Transverse colon (tissue), 4 donors: ENCODE measurements at regions not wholly inside any gene's neighbourhood (a gene's known extent, or its start where the extent isn't known, plus 50 kb on each side); places are given as distances from the start of the nearest gene placed in this dataset.
A peak's percentile ranks its signal among the peaks of the same experiment; 100 is the strongest.

Experiments used
- DNase-seq: peaks from one replicate; pipeline ENCODE4 v3.0.0-alpha.2; 2019
- H3K27ac ChIP-seq, 4 donors: fragments of 200-600 bp; sonication (generic); 2 replicates each; pipeline ENCODE4 v1.5.1; 2016 to 2018; ENCODE audit warnings: inconsistent platforms in 4 of 4
- H3K27me3 ChIP-seq: fragments of 200-600 bp; sonication (generic); 2 replicates; pipeline ENCODE4 v1.5.1; 2017; ENCODE audit warnings: inconsistent platforms
- H3K36me3 ChIP-seq, 4 donors: fragments of 200-600 bp; sonication (generic); 2 replicates each; pipeline ENCODE4 v1.5.1; 2017 to 2019; ENCODE audit warnings: inconsistent platforms in 4 of 4
- H3K4me1 ChIP-seq, 4 donors: fragments of 200-600 bp; sonication (generic); 2 replicates each; pipeline ENCODE4 v1.5.1; 2017 to 2020; ENCODE audit warnings: inconsistent platforms in 4 of 4
- H3K4me3 ChIP-seq, 4 donors: fragments of 200-600 bp; sonication (generic); 1 replicate in 1 of 4; 2 replicates in 3 of 4; pipeline versions ENCODE4 v1.5.1 to v1.6.1; 2017 to 2019; ENCODE audit warnings: inconsistent platforms in 4 of 4
- H3K9me3 ChIP-seq, 2 donors: fragments of 200-600 bp; sonication (generic); 2 replicates each; pipeline ENCODE4 v1.5.1; 2017 to 2019; ENCODE audit warnings: inconsistent platforms in 2 of 2
- CTCF ChIP-seq, 5 experiments: fragments of 200-600 bp in 3 of 5; fragments of 450-650 bp in 2 of 5; sonication (generic) in 3 of 5; IDR thresholded peaks; 1 replicate in 2 of 5; 2 replicates in 3 of 5; pipeline ENCODE4 v1.5.1; 2016 to 2017; ENCODE audit warnings: antibody characterized with exemption in 5 of 5, inconsistent platforms in 3 of 5, mild to moderate bottlenecking in 2 of 5, moderate library complexity in 1 of 5
- EP300 ChIP-seq: sonication (generic); formaldehyde crosslinking; IDR thresholded peaks from one replicate; pipeline ENCODE4 v1.6.1; 2017; ENCODE audit warnings: antibody characterized with exemption, low read depth
- POLR2A ChIP-seq: fragments of 450-650 bp; IDR thresholded peaks from one replicate; pipeline ENCODE4 v1.6.1; 2016; ENCODE audit warnings: antibody characterized with exemption, mild to moderate bottlenecking, moderate library complexity
- POLR2AphosphoS5 ChIP-seq, 3 donors: sonication (generic); formaldehyde crosslinking; IDR thresholded peaks; one replicate each; pipeline ENCODE4 v1.6.1; 2016; ENCODE audit warnings: antibody characterized with exemption in 3 of 3
- WGBS, 2 donors: methylation state at CpG; one replicate each; pipeline ENCODE4 v1.1.5; 2018; ENCODE audit warnings: low coverage in 1 of 2; 5-methylcytosine and 5-hydroxymethylcytosine counted together
- in situ Hi-C, 4 donors: fragments of 200-750 bp; cut with MboI; loops; one replicate each; pipeline versions ENCODE4 v1.15.0 to v1.15.1; 2017; ENCODE audit warnings: low sequenced_read_pairs in 3 of 4, low pct_ligation_motif_present in 1 of 4, low pct_unique_long_range_greater_than_20kb in 1 of 4
- intact Hi-C: fragments of 100-400 bp; cut with DNase I; formaldehyde crosslinking; loops from one replicate; pipeline ENCODE4 v1.15.1; 2023; ENCODE audit warnings: low total_unique reads

GRCh38 chr9:86503314-86503713 lies 149.1 kb upstream of the TUT7 start:
- in situ Hi-C loops: no loop called here
- 38 to 43% methylated on average over 1 of the region's 1 CpG for WGBS, 2 donors
- no peak for TF ChIP-seq POLR2AphosphoS5 (IDR thresholded peaks at IDR 0.05)
- no peak for TF ChIP-seq EP300
- TF ChIP-seq POLR2A: no peak
- no peak for TF ChIP-seq CTCF (IDR thresholded peaks at IDR 0.05)
- DNase-seq: no peak
- Histone ChIP-seq H3K27me3 (no peaks in the 10 kb centered on the region), H3K4me3 (no peak overlapping the region), H3K36me3 (no peaks in the 10 kb centered on the region), H3K27ac (no peak overlapping the region), H3K9me3 (no peaks in the 10 kb centered on the region), H3K4me1 (peaks cover 0 to 4% (median 0%) of the 10 kb centered on the region in 4 donors)
- intact Hi-C loops: no loop called here

GRCh38 chr9:86500667-86501435 lies 146.6 kb upstream of the TUT7 start:
- in situ Hi-C loops (no loop called here), intact Hi-C loops (no loop called here)
- H3K4me1 ChIP-seq: peaks cover 0 to 4% (median 0%) of the 10 kb centered on the region in 4 donors
- H3K27ac ChIP-seq: peak overlapping the region in 2 of 4 donors; percentile 9 to 16
- H3K27me3 ChIP-seq: no peaks in the 10 kb centered on the region
- no peaks in the 10 kb centered on the region for H3K36me3 ChIP-seq
- TF ChIP-seq POLR2AphosphoS5 (IDR thresholded peaks at IDR 0.05) (no peak), EP300 (no peak), POLR2A (no peak), CTCF (IDR thresholded peaks at IDR 0.05) (no peak)
- 71 to 76% methylated on average over 7 to 9 of the region's 9 CpGs for WGBS, 2 donors
- H3K9me3 ChIP-seq: no peaks in the 10 kb centered on the region
- no peak overlapping the region for H3K4me3 ChIP-seq
- no peak for DNase-seq

GRCh38 chr9:86500031-86500430 lies 145.8 kb upstream of the TUT7 start:
- no peak for TF ChIP-seq POLR2AphosphoS5 (IDR thresholded peaks at IDR 0.05)
- TF ChIP-seq EP300: no peak
- no peak for TF ChIP-seq CTCF (IDR thresholded peaks at IDR 0.05)
- no peak for TF ChIP-seq POLR2A
- Histone ChIP-seq H3K27ac (no peak overlapping the region), H3K36me3 (no peaks in the 10 kb centered on the region), H3K9me3 (no peaks in the 10 kb centered on the region), H3K4me1 (peaks cover 0 to 4% (median 0%) of the 10 kb centered on the region in 4 donors), H3K27me3 (no peaks in the 10 kb centered on the region), H3K4me3 (no peak overlapping the region)
- in situ Hi-C loops: no loop called here
- no peak for DNase-seq
- intact Hi-C loops: no loop called here
- WGBS, 2 donors: 63 to 77% methylated on average over 1 of the region's 1 CpG

- no peak for TF ChIP-seq EP300
- Histone ChIP-seq H3K27ac (no peak overlapping the region), H3K4me1 (no peaks in the 10 kb centered on the region), H3K27me3 (no peaks in the 10 kb centered on the region), H3K9me3 (no peaks in the 10 kb centered on the region), H3K4me3 (no peak overlapping the region), H3K36me3 (no peaks in the 10 kb centered on the region)
- intact Hi-C loops: no loop called here
- in situ Hi-C loops: no loop called here
- WGBS, 2 donors: 26 to 35% methylated on average over 5 of the region's 5 CpGs
- no peak for DNase-seq
These were observed 140.5 kb upstream of the TUT7 start for GRCh38 chr9:86494644-86495111.
